ENCODE measurements at regions not wholly inside any gene's neighbourhood (a gene's known extent, or its start where the extent isn't known, plus 50 kb on each side); places are given as distances from the start of the nearest gene placed in this dataset.

- no peaks in the 10 kb centered on the region for H3K4me1 ChIP-seq (ENCODE audit: insufficient read depth)
- no peaks in the 10 kb centered on the region for H3K36me3 ChIP-seq (ENCODE audit: insufficient read depth)
- no peak overlapping the region for H3K27ac ChIP-seq (ENCODE audit: low read depth)
- no peak for DNase-seq (ENCODE audit: extremely low spot score)
- H3K4me3 ChIP-seq (ENCODE audit: low read depth, low read length), result no peak overlapping the region
- whole genome bisulfite sequencing, result 72% methylated on average over 3 of the region's 3 CpGs
These were observed 838.0 kb upstream of the WWC1 start for GRCh38 chr5:167453246-167454030.

GRCh38 chr5:167458412-167458811 is 833.0 kb upstream of the WWC1 start:
- no peak overlapping the region for H3K4me3 ChIP-seq (ENCODE audit: low read depth, low read length)
- H3K36me3 ChIP-seq (ENCODE audit: insufficient read depth), result no peaks in the 10 kb centered on the region
- no peaks in the 10 kb centered on the region for H3K4me1 ChIP-seq (ENCODE audit: insufficient read depth)
- WGBS, result 50% methylated on average over 4 of the region's 4 CpGs
- DNase-seq (ENCODE audit: extremely low spot score), result no peak
- H3K27ac ChIP-seq (ENCODE audit: low read depth), result no peak overlapping the region

- H3K4me1 ChIP-seq (ENCODE audit: insufficient read depth), result no peaks in the 10 kb centered on the region
- no peak overlapping the region for H3K4me3 ChIP-seq (ENCODE audit: low read depth, low read length)
- DNase-seq (ENCODE audit: extremely low spot score), result no peak
- no peaks in the 10 kb centered on the region for H3K36me3 ChIP-seq (ENCODE audit: insufficient read depth)
- WGBS, result 61% methylated on average over 4 of the region's 4 CpGs
- no peak overlapping the region for H3K27ac ChIP-seq (ENCODE audit: low read depth)
These were observed 830.9 kb upstream of the WWC1 start for GRCh38 chr5:167460449-167461020.

DNA sequence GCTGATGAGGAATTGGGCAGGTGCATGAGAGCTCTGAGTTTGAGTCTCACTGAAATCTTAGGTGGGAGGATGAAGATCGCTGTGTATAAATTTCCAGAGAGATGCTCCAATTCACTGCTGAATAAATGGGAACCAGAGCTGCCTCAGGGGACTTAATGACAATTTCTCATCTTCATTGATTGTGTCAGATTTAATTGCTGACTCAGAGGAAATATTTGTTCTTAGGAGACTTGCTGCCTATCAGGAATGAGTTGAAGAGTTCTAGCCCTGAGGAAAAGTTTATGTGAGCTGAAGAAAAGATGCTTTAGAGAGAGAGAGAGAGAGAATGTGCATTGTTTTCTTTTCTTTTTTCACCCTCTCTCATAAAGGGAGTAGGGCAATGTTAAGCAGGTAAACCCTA is 827.5 kb upstream of the WWC1 start:
- WGBS, result 94% methylated on average over 1 of the region's 1 CpG
- Histone ChIP-seq H3K36me3 (ENCODE audit: insufficient read depth) (no peaks in the 10 kb centered on the region), H3K27ac (ENCODE audit: low read depth) (no peak overlapping the region), H3K4me1 (ENCODE audit: insufficient read depth) (no peaks in the 10 kb centered on the region), H3K4me3 (ENCODE audit: low read depth, low read length) (no peak overlapping the region)
- no peak for DNase-seq (ENCODE audit: extremely low spot score)

GRCh38 chr5:167466992-167467391 is 824.5 kb upstream of the WWC1 start:
- H3K4me3 ChIP-seq (ENCODE audit: low read depth, low read length), result no peak overlapping the region
- H3K27ac ChIP-seq (ENCODE audit: low read depth), result no peak overlapping the region
- DNase-seq (ENCODE audit: extremely low spot score), result no peak
- no peaks in the 10 kb centered on the region for H3K36me3 ChIP-seq (ENCODE audit: insufficient read depth)
- WGBS, result 69% methylated on average over 5 of the region's 5 CpGs
- H3K4me1 ChIP-seq (ENCODE audit: insufficient read depth), result no peaks in the 10 kb centered on the region

- 59% methylated on average over 5 of the region's 5 CpGs for WGBS
- Histone ChIP-seq H3K4me1 (ENCODE audit: insufficient read depth) (no peaks in the 10 kb centered on the region), H3K36me3 (ENCODE audit: insufficient read depth) (no peaks in the 10 kb centered on the region), H3K4me3 (ENCODE audit: low read depth, low read length) (no peak overlapping the region), H3K27ac (ENCODE audit: low read depth) (no peak overlapping the region)
- DNase-seq (ENCODE audit: extremely low spot score), result no peak
These were observed 818.8 kb upstream of the WWC1 start for GRCh38 chr5:167472566-167473108.

- 32% methylated on average over 2 of the region's 2 CpGs for WGBS
- no peak overlapping the region for H3K4me3 ChIP-seq (ENCODE audit: low read depth, low read length)
- no peaks in the 10 kb centered on the region for H3K4me1 ChIP-seq (ENCODE audit: insufficient read depth)
- H3K27ac ChIP-seq (ENCODE audit: low read depth), result no peak overlapping the region
- DNase-seq (ENCODE audit: extremely low spot score), result no peak
- H3K36me3 ChIP-seq (ENCODE audit: insufficient read depth), result no peaks in the 10 kb centered on the region
These were observed 813.3 kb upstream of the WWC1 start for GRCh38 chr5:167478188-167478587.

GRCh38 chr5:167479779-167480178 is 811.7 kb upstream of the WWC1 start:
- WGBS, result 78% methylated on average over 4 of the region's 4 CpGs
- Histone ChIP-seq H3K4me1 (ENCODE audit: insufficient read depth) (no peaks in the 10 kb centered on the region), H3K27ac (ENCODE audit: low read depth) (no peak overlapping the region), H3K36me3 (ENCODE audit: insufficient read depth) (no peaks in the 10 kb centered on the region), H3K4me3 (ENCODE audit: low read depth, low read length) (no peak overlapping the region)
- no peak for DNase-seq (ENCODE audit: extremely low spot score)

GRCh38 chr5:167481345-167481744 is 810.1 kb upstream of the WWC1 start:
- Histone ChIP-seq H3K27ac (ENCODE audit: low read depth) (no peak overlapping the region), H3K4me1 (ENCODE audit: insufficient read depth) (no peaks in the 10 kb centered on the region), H3K4me3 (ENCODE audit: low read depth, low read length) (no peak overlapping the region), H3K36me3 (ENCODE audit: insufficient read depth) (no peaks in the 10 kb centered on the region)
- no peak for DNase-seq (ENCODE audit: extremely low spot score)
- 84% methylated on average over 8 of the region's 8 CpGs for WGBS

DNA sequence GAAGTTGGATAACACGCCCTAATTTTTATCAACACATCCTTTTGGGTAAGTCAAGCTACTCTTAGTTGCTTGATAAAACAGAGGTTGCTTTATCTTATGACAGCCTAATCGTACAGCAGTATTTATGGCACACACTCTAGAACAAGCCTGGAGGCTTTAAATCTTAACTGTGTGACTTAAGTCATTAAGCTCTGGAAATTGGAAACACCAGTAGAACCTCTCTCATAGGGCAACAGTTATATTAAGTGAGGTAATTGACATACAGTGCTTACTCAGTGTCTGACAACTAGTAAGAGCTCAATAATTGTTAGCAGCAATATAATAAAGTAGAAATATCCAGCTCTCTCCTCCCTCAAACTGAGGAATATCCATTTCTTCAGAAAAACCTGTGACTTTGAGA is 808.9 kb upstream of the WWC1 start:
- Histone ChIP-seq H3K4me3 (ENCODE audit: low read depth, low read length) (no peak overlapping the region), H3K4me1 (ENCODE audit: insufficient read depth) (no peaks in the 10 kb centered on the region), H3K27ac (ENCODE audit: low read depth) (no peak overlapping the region), H3K36me3 (ENCODE audit: insufficient read depth) (no peaks in the 10 kb centered on the region)
- no peak for DNase-seq (ENCODE audit: extremely low spot score)
- 70% methylated on average over 2 of the region's 2 CpGs for WGBS

- Histone ChIP-seq H3K27ac (ENCODE audit: low read depth) (no peak overlapping the region), H3K4me1 (ENCODE audit: insufficient read depth) (no peaks in the 10 kb centered on the region), H3K36me3 (ENCODE audit: insufficient read depth) (peaks cover 2% of the 10 kb centered on the region), H3K4me3 (ENCODE audit: low read depth, low read length) (no peak overlapping the region)
- WGBS, result 88% methylated on average over 8 of the region's 8 CpGs
- DNase-seq (ENCODE audit: extremely low spot score), result no peak
These were observed 806.2 kb upstream of the WWC1 start for GRCh38 chr5:167485061-167485774.

DNA sequence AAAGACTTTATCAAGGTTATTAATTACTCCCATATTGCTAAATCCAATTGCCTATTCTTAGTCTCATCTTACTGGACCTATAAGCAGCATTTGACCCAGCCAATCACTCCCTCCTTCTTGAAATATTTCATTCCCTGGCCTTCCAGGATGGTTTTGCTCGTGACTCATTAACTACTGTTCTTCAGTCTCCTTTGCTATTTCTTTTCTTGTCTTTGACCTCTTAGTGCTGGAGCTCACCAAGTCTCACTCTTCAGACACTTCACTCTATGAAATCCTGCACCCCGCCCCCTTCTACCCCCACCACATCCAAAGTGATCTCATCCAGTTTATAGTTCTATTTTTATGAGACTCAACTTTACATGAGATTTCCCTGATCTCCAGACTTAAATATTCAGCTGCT is 803.1 kb upstream of the WWC1 start:
- 71% methylated on average over 2 of the region's 2 CpGs for WGBS
- DNase-seq (ENCODE audit: extremely low spot score), result no peak

DNA sequence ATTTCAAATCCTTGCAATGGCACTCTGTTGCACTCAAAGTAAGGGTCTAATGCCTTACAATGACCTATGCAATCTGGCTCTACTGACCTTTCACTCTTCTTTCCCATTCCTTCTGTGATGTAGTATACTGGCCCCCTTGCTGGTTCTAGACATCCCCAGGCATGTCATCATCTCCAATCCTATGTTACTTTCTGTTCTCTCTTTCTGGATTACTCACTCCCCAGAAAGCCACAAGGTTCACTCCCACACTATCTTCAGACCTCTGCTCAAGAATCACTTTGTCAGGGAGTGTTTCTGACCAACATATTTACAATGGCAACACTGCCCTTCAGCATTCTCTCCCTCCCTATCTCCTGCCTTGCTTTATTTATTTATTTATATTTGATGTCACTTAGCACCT is 802.2 kb upstream of the WWC1 start:
- Histone ChIP-seq H3K36me3 (ENCODE audit: insufficient read depth) (peaks cover 2% of the 10 kb centered on the region), H3K4me3 (ENCODE audit: low read depth, low read length) (no peak overlapping the region), H3K4me1 (ENCODE audit: insufficient read depth) (no peaks in the 10 kb centered on the region), H3K27ac (ENCODE audit: low read depth) (no peak overlapping the region)
- DNase-seq (ENCODE audit: extremely low spot score), result no peak

More for the DNA sequence above, 803.1 kb upstream of the WWC1 start:
- Histone ChIP-seq H3K36me3 (ENCODE audit: insufficient read depth) (peaks cover 2% of the 10 kb centered on the region), H3K4me3 (ENCODE audit: low read depth, low read length) (no peak overlapping the region), H3K4me1 (ENCODE audit: insufficient read depth) (no peaks in the 10 kb centered on the region), H3K27ac (ENCODE audit: low read depth) (no peak overlapping the region)
